GM12865 (cell line): ENCODE measurements at regions not wholly inside any gene's neighbourhood (a gene's known extent, or its start where the extent isn't known, plus 50 kb on each side); places are given as distances from the start of the nearest gene placed in this dataset.

Source experiments
- DNase-seq: peaks from one replicate; pipeline ENCODE4 v3.0.0; 2010; ENCODE audit warnings: low read depth
- H3K4me3 ChIP-seq: 2 replicates; pipeline ENCODE4 v1.5.1; 2011; ENCODE audit warnings: mild to moderate bottlenecking, low read depth, low read length, control low read depth
- CTCF ChIP-seq: IDR thresholded peaks from 2 replicates; pipeline ENCODE4 v1.5.1; 2011; ENCODE audit warnings: low read length, control low read depth, low read depth, inconsistent platforms; ENCODE audit not compliant: insufficient read depth; ENCODE audit errors: missing control alignments

- no peak for TF ChIP-seq CTCF
- H3K4me3 ChIP-seq = no peak overlapping the region
- no peak for DNase-seq
Observed at GRCh38 chr22:47627556-47628253, 865.3 kb downstream of the TBC1D22A start.

DNA sequence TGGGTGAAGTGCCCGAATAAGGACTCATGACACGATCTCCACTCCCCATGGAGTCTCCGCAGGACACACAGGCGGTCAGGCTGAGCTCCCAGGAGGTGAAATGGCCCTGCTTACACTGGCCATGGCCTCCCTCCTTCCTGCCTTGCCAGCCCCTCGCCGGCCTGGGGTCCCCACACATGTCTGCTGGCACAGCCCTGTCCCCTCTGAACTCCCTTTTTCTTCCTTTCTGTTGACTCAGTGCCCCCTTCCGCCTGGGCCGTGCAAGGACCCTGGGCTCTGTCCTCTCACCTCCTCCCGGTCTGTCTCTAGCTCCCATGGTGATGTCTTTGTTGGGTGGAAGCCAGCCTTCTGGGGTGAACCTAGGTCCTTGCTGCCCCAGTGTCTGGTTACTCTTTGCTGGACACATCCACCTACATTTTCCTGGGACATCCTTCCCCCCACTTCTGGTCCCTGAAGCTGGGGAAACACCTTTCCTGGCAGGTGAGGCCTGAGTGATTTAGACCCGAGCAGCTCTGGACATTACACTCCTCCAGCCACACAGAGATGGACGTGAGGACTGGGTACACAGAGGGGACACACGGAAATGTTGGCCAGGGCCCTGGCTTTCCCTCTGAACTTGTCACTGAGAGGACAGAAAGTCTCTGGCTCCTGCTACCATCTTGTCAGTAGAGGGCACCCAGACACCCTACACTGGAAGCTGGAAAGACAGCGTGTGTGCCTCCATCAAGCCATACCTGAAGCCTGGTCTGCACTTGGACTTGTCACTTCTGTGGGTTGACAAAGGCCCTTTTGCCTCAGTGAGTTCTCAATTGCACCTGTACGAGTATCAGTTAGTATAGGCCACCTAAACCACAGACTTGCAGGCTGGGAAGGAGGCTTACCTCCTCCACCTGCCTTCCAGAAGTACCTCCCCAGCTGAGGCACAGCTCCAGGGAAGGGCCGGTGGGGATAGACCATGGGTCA, 864.3 kb downstream of the TBC1D22A start:
- TF ChIP-seq CTCF = no peak
- DNase-seq = no peak
- H3K4me3 ChIP-seq = no peak overlapping the region

DNA sequence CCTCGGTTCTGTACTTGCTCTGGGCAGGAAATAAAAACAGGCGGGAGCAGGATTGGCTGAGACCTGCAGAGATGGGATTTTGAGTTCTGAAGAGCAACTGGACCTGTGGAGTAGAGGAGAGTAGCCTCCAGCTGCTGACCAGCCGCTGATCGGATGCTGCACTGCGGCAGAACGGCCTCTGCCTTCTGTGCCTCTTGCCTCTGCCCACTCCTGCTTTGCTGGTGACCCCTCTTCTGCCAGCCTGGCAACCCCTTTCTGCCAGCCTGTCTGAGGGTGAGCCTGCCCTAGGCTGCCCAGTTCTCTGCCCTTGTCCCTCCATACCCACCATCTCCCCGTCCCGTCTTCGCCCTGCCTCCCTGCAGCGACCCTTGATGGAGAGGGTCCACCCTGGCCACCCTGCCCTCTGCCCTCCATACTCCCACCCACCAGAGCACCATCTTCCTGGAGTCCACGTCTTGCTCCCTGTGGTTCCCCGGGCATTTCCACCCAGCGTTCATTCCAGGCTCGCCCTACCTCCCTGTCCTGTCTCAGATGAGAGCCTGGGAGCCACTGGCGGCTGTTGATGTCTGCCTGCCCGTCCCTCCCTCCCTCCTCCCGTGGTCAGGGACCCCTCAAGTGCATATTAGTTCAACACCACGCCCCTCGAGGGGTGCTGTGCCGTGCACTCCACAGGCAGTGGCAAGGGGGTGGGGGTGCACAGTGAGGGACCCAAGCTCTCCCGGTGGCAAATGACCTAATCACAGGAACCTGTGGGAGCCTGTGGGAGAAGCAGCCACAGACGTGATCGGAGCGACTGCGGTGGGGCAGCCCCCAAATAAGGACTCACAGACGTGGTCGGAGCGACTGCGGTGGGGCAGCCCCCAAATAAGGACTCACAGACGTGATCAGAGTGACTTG, 863.3 kb downstream of the TBC1D22A start:
- no peak for DNase-seq
- no peak overlapping the region for H3K4me3 ChIP-seq
- no peak for TF ChIP-seq CTCF

DNA sequence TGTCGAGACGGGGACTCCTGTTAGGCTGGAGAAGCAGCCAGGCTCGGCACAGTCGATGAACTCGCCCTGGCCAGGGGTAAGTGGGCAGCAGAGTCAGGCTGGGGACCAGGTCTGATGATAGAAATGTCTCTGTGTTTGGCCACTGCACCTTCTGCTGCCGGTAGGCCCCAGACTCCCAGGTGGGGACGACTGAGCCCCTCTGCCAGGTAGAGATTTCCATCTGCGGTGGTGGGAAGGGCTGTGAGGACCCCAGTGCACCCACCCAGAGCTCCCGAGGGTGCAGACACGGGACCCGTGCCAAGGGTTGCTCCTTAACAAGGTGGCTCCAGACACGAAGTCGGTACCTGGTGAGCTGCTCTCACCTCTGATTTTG, 862.5 kb downstream of the TBC1D22A start:
- no peak for DNase-seq
- no peak overlapping the region for H3K4me3 ChIP-seq
- TF ChIP-seq CTCF = no peak

GRCh38 chr22:47624252-47625012, 862.0 kb downstream of the TBC1D22A start:
- no peak for DNase-seq
- no peak for TF ChIP-seq CTCF
- no peak overlapping the region for H3K4me3 ChIP-seq

- no peak overlapping the region for H3K4me3 ChIP-seq
- no peak for DNase-seq
- TF ChIP-seq CTCF = no peak
Observed at GRCh38 chr22:47623763-47624148, 861.3 kb downstream of the TBC1D22A start.
